H9 (cell line): ENCODE measurements at regions not wholly inside any gene's neighbourhood (a gene's known extent, or its start where the extent isn't known, plus 50 kb on each side); places are given as distances from the start of the nearest gene placed in this dataset.

Source experiments
- DNase-seq: peaks from one replicate; pipeline ENCODE4 v3.0.0-alpha.2; 2017
- H2AFZ ChIP-seq: one replicate; pipeline ENCODE4 v1.6.1; 2013; ENCODE audit warnings: mild to moderate bottlenecking, low read length, control low read depth, moderate library complexity
- H2AK5ac ChIP-seq: 2 replicates; pipeline ENCODE4 v1.6.1; 2013; ENCODE audit warnings: low read length, control low read depth, mixed read lengths; ENCODE audit not compliant: insufficient read length
- H2BK120ac ChIP-seq: one replicate; pipeline ENCODE4 v1.6.1; 2013; ENCODE audit warnings: low read depth, mild to moderate bottlenecking, low read length, control low read depth, inconsistent platforms; ENCODE audit not compliant: poor library complexity, severe bottlenecking
- H2BK12ac ChIP-seq: 2 replicates; pipeline ENCODE4 v1.6.1; 2013; ENCODE audit warnings: low read length, control low read depth, mixed read lengths, low read depth; ENCODE audit not compliant: insufficient read length
- H2BK15ac ChIP-seq: 2 replicates; pipeline ENCODE4 v1.6.1; 2013; ENCODE audit warnings: low read depth, low read length, control low read depth
- H2BK20ac ChIP-seq: one replicate; pipeline ENCODE4 v1.6.1; 2013; ENCODE audit warnings: low read depth, mild to moderate bottlenecking, low read length, control low read depth, inconsistent platforms; ENCODE audit not compliant: poor library complexity, severe bottlenecking
- H2BK5ac ChIP-seq: 2 replicates; pipeline ENCODE4 v1.6.1; 2013; ENCODE audit warnings: low read length, control low read depth, mixed read lengths; ENCODE audit not compliant: insufficient read length
- H3K14ac ChIP-seq: 2 replicates; pipeline ENCODE4 v1.6.1; 2013; ENCODE audit warnings: low read length, control low read depth; ENCODE audit not compliant: insufficient read depth
- H3K18ac ChIP-seq: 2 replicates; pipeline ENCODE4 v1.6.1; 2013; ENCODE audit warnings: low read depth, mild to moderate bottlenecking, mixed read lengths, low read length, control low read depth; ENCODE audit not compliant: insufficient read length
- H3K23ac ChIP-seq: 2 replicates; pipeline ENCODE4 v1.6.1; 2013; ENCODE audit warnings: low read length, control low read depth, mixed read lengths, low read depth; ENCODE audit not compliant: insufficient read length
- H3K23me2 ChIP-seq: 2 replicates; pipeline ENCODE4 v1.6.1; 2013; ENCODE audit warnings: low read depth, mild to moderate bottlenecking, mixed read lengths, low read length, control low read depth; ENCODE audit not compliant: insufficient read length, poor library complexity, severe bottlenecking
- H3K27ac ChIP-seq: 2 replicates; pipeline ENCODE4 v1.5.1; 2013; ENCODE audit warnings: low read length, control low read depth, mixed read lengths, low read depth; ENCODE audit not compliant: insufficient read length
- H3K27me3 ChIP-seq: 2 replicates; pipeline ENCODE4 v1.6.1; 2013; ENCODE audit warnings: low read length, control low read depth, inconsistent platforms; ENCODE audit not compliant: insufficient read depth
- H3K4ac ChIP-seq: 2 replicates; pipeline ENCODE4 v1.6.1; 2013; ENCODE audit warnings: low read depth, mild to moderate bottlenecking, control low read depth, inconsistent platforms, low read length, moderate library complexity
- H3K4me1 ChIP-seq: 2 replicates; pipeline ENCODE4 v1.6.1; 2013; ENCODE audit warnings: low read length, control low read depth, inconsistent platforms; ENCODE audit not compliant: insufficient read depth
- H3K4me2 ChIP-seq: 2 replicates; pipeline ENCODE4 v1.6.1; 2013; ENCODE audit warnings: low read length, control low read depth, mixed read lengths; ENCODE audit not compliant: insufficient read length, insufficient read depth
- H3K56ac ChIP-seq: 2 replicates; pipeline ENCODE4 v1.6.1; 2013; ENCODE audit warnings: low read depth, mild to moderate bottlenecking, mixed read lengths, low read length, control low read depth; ENCODE audit not compliant: insufficient read length
- H3K79me1 ChIP-seq: 2 replicates; pipeline ENCODE4 v1.6.1; 2013; ENCODE audit warnings: low read depth, mild to moderate bottlenecking, moderate library complexity, low read length, control low read depth, inconsistent platforms; ENCODE audit not compliant: insufficient read depth, poor library complexity, severe bottlenecking
- H3K79me2 ChIP-seq: 2 replicates; pipeline ENCODE4 v1.6.1; 2013; ENCODE audit warnings: low read length, control low read depth, inconsistent platforms; ENCODE audit not compliant: insufficient read depth
- H3K9ac ChIP-seq: 2 replicates; pipeline ENCODE4 v1.6.1; 2013; ENCODE audit warnings: low read length, control low read depth, mixed read lengths; ENCODE audit not compliant: insufficient read length; ENCODE audit errors: extremely low read depth
- H3K9me3 ChIP-seq: one replicate; pipeline ENCODE4 v1.6.1; 2013; ENCODE audit warnings: low read depth, low read length, inconsistent platforms; ENCODE audit not compliant: control insufficient read depth
- H3T11ph ChIP-seq: one replicate; pipeline ENCODE4 v1.6.1; 2013; ENCODE audit warnings: mild to moderate bottlenecking, low read length, control low read depth, inconsistent platforms
- H4K20me1 ChIP-seq: one replicate; pipeline ENCODE4 v1.6.1; 2013; ENCODE audit not compliant: control insufficient read depth, insufficient read length, insufficient read depth
- H4K5ac ChIP-seq: 2 replicates; pipeline ENCODE4 v1.6.1; 2013; ENCODE audit warnings: low read depth, mild to moderate bottlenecking, mixed read lengths, low read length, control low read depth; ENCODE audit not compliant: insufficient read length
- H4K8ac ChIP-seq: replicated peaks from 2 replicates; pipeline ENCODE4 v1.6.1; 2013; ENCODE audit warnings: low read length, control low read depth, mixed read lengths, low read depth; ENCODE audit not compliant: insufficient read length
- H4K91ac ChIP-seq: 2 replicates; pipeline ENCODE4 v1.6.1; 2013; ENCODE audit warnings: low read depth, mild to moderate bottlenecking, moderate library complexity, mixed read lengths, low read length, control low read depth; ENCODE audit not compliant: insufficient read length
- H3K27ac Mint-ChIP-seq, 3 experiments: 2 replicates in 2 of 3; 3 replicates in 1 of 3; pipeline ENCODE4 v1.8.0; 2020 to 2021; ENCODE audit warnings: mixed read lengths in 3 of 3, mild to moderate bottlenecking in 1 of 3, moderate library complexity in 1 of 3
- H3K27me3 Mint-ChIP-seq: 2 replicates; pipeline ENCODE4 v1.8.0; 2021; ENCODE audit warnings: low read depth, mild to moderate bottlenecking, moderate library complexity, mixed read lengths
- H3K36me3 Mint-ChIP-seq, 3 experiments: 2 replicates in 2 of 3; 3 replicates in 1 of 3; pipeline ENCODE4 v1.8.0; 2020 to 2021; ENCODE audit warnings: low read depth in 3 of 3, mixed read lengths in 3 of 3; ENCODE audit not compliant: insufficient read depth in 1 of 3
- H3K4me1 Mint-ChIP-seq, 2 experiments: 2 replicates each; pipeline ENCODE4 v1.8.0; 2020; ENCODE audit warnings: mixed read lengths in 2 of 2
- H3K4me3 Mint-ChIP-seq, 2 experiments: 2 replicates in 1 of 2; 3 replicates in 1 of 2; pipeline ENCODE4 v1.8.0; 2020 to 2021; ENCODE audit warnings: mild to moderate bottlenecking in 2 of 2, mixed read lengths in 2 of 2, moderate library complexity in 1 of 2
- H3K9me3 Mint-ChIP-seq, 2 experiments: 2 replicates in 1 of 2; 3 replicates in 1 of 2; pipeline ENCODE4 v1.8.0; 2020; ENCODE audit warnings: mild to moderate bottlenecking in 2 of 2, mixed read lengths in 2 of 2, moderate library complexity in 1 of 2
- CTCF ChIP-seq: fragments of 200-600 bp; sonication (generic); conservative IDR thresholded peaks from 3 replicates; pipeline ENCODE4 v1.8.0; 2021; ENCODE audit warnings: antibody characterized with exemption, mild to moderate bottlenecking
- WGBS: extraction: QIAGEN DNeasy Blood & Tissue Kit; methylation state at CpG from one replicate; pipeline ENCODE4 v1.1.7; 2013; ENCODE audit warnings: missing lambda C conversion rate, low lambda C conversion rate, mixed read lengths; ENCODE audit not compliant: insufficient read length; ENCODE audit errors: extremely low coverage; 5-methylcytosine and 5-hydroxymethylcytosine counted together

- no peak overlapping the region for H3K4me3 Mint-ChIP-seq
- H3K23me2 ChIP-seq = no peaks in the 10 kb centered on the region
- no peak overlapping the region for H3K4ac ChIP-seq
- no peak overlapping the region for H2BK5ac ChIP-seq
- H3K14ac ChIP-seq = no peak overlapping the region
- 0 out of 2 replicates have a peak, but pooled peaks cover 3% of the 10 kb centered on the region for H3K4me1 ChIP-seq
- no peak overlapping the region for H3K23ac ChIP-seq
- no peak overlapping the region for H3K4me2 ChIP-seq
- TF ChIP-seq CTCF = no peak
- no peaks in the 10 kb centered on the region for H3K79me1 ChIP-seq
- H4K5ac ChIP-seq = no peak overlapping the region
- no peaks in the 10 kb centered on the region for H4K20me1 ChIP-seq
- H3K27me3 ChIP-seq = no peaks in the 10 kb centered on the region
- no peak overlapping the region for H2BK120ac ChIP-seq
- H2AFZ ChIP-seq = no peak overlapping the region
- no peak overlapping the region for H3K18ac ChIP-seq
- peaks cover 6% of the 10 kb centered on the region for H3K9me3 ChIP-seq
- no peak overlapping the region for H3K9ac ChIP-seq
- H3K36me3 Mint-ChIP-seq = peaks cover 0 to 13% (median 6%) of the 10 kb centered on the region in 3 experiments; a peak in 5 of 7 replicates
- H2AK5ac ChIP-seq = no peak overlapping the region
- H3T11ph ChIP-seq = no peak overlapping the region
- H2BK15ac ChIP-seq = no peak overlapping the region
- peaks cover 4 to 10% of the 10 kb centered on the region in 2 experiments for H3K9me3 Mint-ChIP-seq
- DNase-seq = no peak
- no peak overlapping the region for H4K91ac ChIP-seq
- no peak overlapping the region for H2BK12ac ChIP-seq
- H3K56ac ChIP-seq = no peak overlapping the region
- WGBS = no CpG with 5 or more reads among the region's 5 CpGs
- no peak overlapping the region for H3K27ac ChIP-seq
- peaks cover 13 to 14% of the 10 kb centered on the region in 2 experiments for H3K4me1 Mint-ChIP-seq
- H2BK20ac ChIP-seq = no peak overlapping the region
- H4K8ac ChIP-seq = no peak overlapping the region
- H3K27ac Mint-ChIP-seq = no peak overlapping the region
- peaks cover 3% of the 10 kb centered on the region for H3K27me3 Mint-ChIP-seq
- no peaks in the 10 kb centered on the region for H3K79me2 ChIP-seq
Measured at GRCh38 chr6:131372535-131372934, 200.5 kb upstream of the ARG1 start.
